HEK293 (cell line): ENCODE measurements at regions not wholly inside any gene's neighbourhood (a gene's known extent, or its start where the extent isn't known, plus 50 kb on each side); places are given as distances from the start of the nearest gene placed in this dataset.

Source experiments
- CTCF ChIA-PET: fragments of 350-600 bp; formaldehyde crosslinking; extraction: SDS; loops from one replicate; lab custom pipeline; 2021; ENCODE audit warnings: antibody characterized with exemption; lab: Yijun Ruan, JAX
- POLR2A ChIA-PET: fragments of 300-600 bp; formaldehyde crosslinking; extraction: SDS; loops from one replicate; lab custom pipeline; 2020; ENCODE audit warnings: antibody characterized with exemption, inconsistent platforms; lab: Yijun Ruan, JAX
- H3K27ac ChIP-seq: fragments of 200-500 bp; sonication (Bioruptor generic); 2 replicates; pipeline ENCODE4 v1.5.1; 2014; ENCODE audit warnings: low read depth, low read length, control low read depth, inconsistent platforms; ENCODE audit errors: extremely low read depth
- H3K36me3 ChIP-seq, 2 experiments: fragments of 200-500 bp in 1 of 2; sonication (Bioruptor generic) in 1 of 2; 1 replicate in 1 of 2; 2 replicates in 1 of 2; pipeline ENCODE4 v1.5.1; 2014 to 2017; ENCODE audit warnings: inconsistent platforms in 2 of 2, low read length in 2 of 2; ENCODE audit not compliant: control insufficient read depth in 2 of 2, insufficient read depth in 1 of 2
- H3K4me1 ChIP-seq: fragments of 200-500 bp; sonication (Bioruptor generic); 2 replicates; pipeline ENCODE4 v1.5.1; 2014; ENCODE audit warnings: mild to moderate bottlenecking, low read length, inconsistent platforms; ENCODE audit not compliant: control insufficient read depth, insufficient read depth
- H3K4me3 ChIP-seq: 2 replicates; pipeline ENCODE4 v1.5.1; 2011; ENCODE audit warnings: low read depth, mild to moderate bottlenecking, control low read depth, low read length, moderate library complexity
- H3K9me3 ChIP-seq: fragments of 200-500 bp; sonication (Bioruptor generic); 2 replicates; pipeline ENCODE4 v1.5.1; 2014; ENCODE audit warnings: low read depth, low read length, inconsistent platforms; ENCODE audit not compliant: control insufficient read depth, insufficient read depth
- BCL11B ChIP-seq: fragments of 450-650 bp; formaldehyde crosslinking; IDR thresholded peaks from 2 replicates; pipeline ENCODE4 v1.5.1; 2016; ENCODE audit warnings: low read depth, missing biosample characterization, missing genetic modification characterization
- HOXD13 ChIP-seq: sonication (generic); formaldehyde crosslinking; IDR thresholded peaks from 2 replicates; pipeline ENCODE4 v1.8.0; 2022; ENCODE audit warnings: missing genetic modification reagents, borderline replicate concordance
- RBAK ChIP-seq: fragments of 450-650 bp; formaldehyde crosslinking; IDR thresholded peaks from 2 replicates; pipeline ENCODE4 v1.5.1; 2016; ENCODE audit warnings: missing biosample characterization, missing genetic modification characterization
- SP2 ChIP-seq: fragments of 450-650 bp; formaldehyde crosslinking; IDR thresholded peaks from 2 replicates; pipeline ENCODE4 v1.5.1; 2016; ENCODE audit warnings: missing biosample characterization, missing genetic modification characterization
- TCF7L2 ChIP-seq: IDR thresholded peaks from 2 replicates; pipeline ENCODE4 v1.6.1; 2011; ENCODE audit warnings: low read depth, mild to moderate bottlenecking, inconsistent platforms, low read length, moderate library complexity, borderline replicate concordance
- ZFP3 ChIP-seq: fragments of 450-650 bp; formaldehyde crosslinking; IDR thresholded peaks from 2 replicates; pipeline ENCODE4 v1.5.1; 2016; ENCODE audit warnings: low read depth, missing biosample characterization, missing genetic modification characterization
- ZFP41 ChIP-seq: fragments of 450-650 bp; formaldehyde crosslinking; IDR thresholded peaks from 2 replicates; pipeline ENCODE4 v1.5.1; 2016; ENCODE audit warnings: missing biosample characterization, missing genetic modification characterization, borderline replicate concordance
- ZIC2 ChIP-seq: fragments of 450-650 bp; formaldehyde crosslinking; IDR thresholded peaks from 2 replicates; pipeline ENCODE4 v1.5.1; 2016; ENCODE audit warnings: missing biosample characterization, missing genetic modification characterization
- ZNF138 ChIP-seq: fragments of 450-650 bp; formaldehyde crosslinking; IDR thresholded peaks from 2 replicates; pipeline ENCODE4 v1.5.1; 2016; ENCODE audit warnings: missing biosample characterization, missing genetic modification characterization, borderline replicate concordance
- ZNF146 ChIP-seq: fragments of 450-650 bp; formaldehyde crosslinking; IDR thresholded peaks from 2 replicates; pipeline ENCODE4 v1.5.1; 2016; ENCODE audit warnings: missing biosample characterization, missing genetic modification characterization
- ZNF214 ChIP-seq: fragments of 450-650 bp; formaldehyde crosslinking; IDR thresholded peaks from 2 replicates; pipeline ENCODE4 v1.5.1; 2017; ENCODE audit warnings: missing biosample characterization, mild to moderate bottlenecking, missing genetic modification characterization, borderline replicate concordance
- ZNF366 ChIP-seq: fragments of 450-650 bp; formaldehyde crosslinking; conservative IDR thresholded peaks from 2 replicates; pipeline ENCODE4 v1.5.1; 2016; ENCODE audit warnings: missing biosample characterization, missing genetic modification characterization
- ZNF549 ChIP-seq: fragments of 450-650 bp; IDR thresholded peaks from 2 replicates; pipeline ENCODE4 v1.5.1; 2018; ENCODE audit warnings: missing biosample characterization, missing genetic modification characterization, mild to moderate bottlenecking, inconsistent platforms, moderate library complexity
- ZNF792 ChIP-seq: fragments of 450-650 bp; formaldehyde crosslinking; IDR thresholded peaks from 2 replicates; pipeline ENCODE4 v1.5.1; 2016; ENCODE audit warnings: missing biosample characterization, missing genetic modification characterization
- TF ChIP-seq, protein P1 (sequence below): fragments of 450-650 bp; formaldehyde crosslinking; IDR thresholded peaks from 2 replicates; pipeline ENCODE4 v1.5.1; 2016; ENCODE audit warnings: missing biosample characterization, missing genetic modification characterization, borderline replicate concordance
- TF ChIP-seq, protein P2 (sequence below): fragments of 450-650 bp; formaldehyde crosslinking; IDR thresholded peaks from 2 replicates; pipeline ENCODE4 v1.5.1; 2016; ENCODE audit warnings: missing biosample characterization, missing genetic modification characterization
- TF ChIP-seq, protein P3 (sequence below): fragments of 450-650 bp; formaldehyde crosslinking; IDR thresholded peaks from 2 replicates; pipeline ENCODE4 v1.5.1; 2016; ENCODE audit warnings: missing biosample characterization, missing genetic modification characterization, borderline replicate concordance
- TF ChIP-seq, protein P4 (sequence below): fragments of 450-650 bp; formaldehyde crosslinking; IDR thresholded peaks from 2 replicates; pipeline ENCODE4 v1.5.1; 2017; ENCODE audit warnings: missing biosample characterization, missing genetic modification characterization
- TF ChIP-seq, protein P5 (sequence below): fragments of 450-650 bp; formaldehyde crosslinking; IDR thresholded peaks from 2 replicates; pipeline ENCODE4 v1.5.1; 2017; ENCODE audit warnings: missing biosample characterization, mild to moderate bottlenecking, missing genetic modification characterization, moderate library complexity

DNA sequence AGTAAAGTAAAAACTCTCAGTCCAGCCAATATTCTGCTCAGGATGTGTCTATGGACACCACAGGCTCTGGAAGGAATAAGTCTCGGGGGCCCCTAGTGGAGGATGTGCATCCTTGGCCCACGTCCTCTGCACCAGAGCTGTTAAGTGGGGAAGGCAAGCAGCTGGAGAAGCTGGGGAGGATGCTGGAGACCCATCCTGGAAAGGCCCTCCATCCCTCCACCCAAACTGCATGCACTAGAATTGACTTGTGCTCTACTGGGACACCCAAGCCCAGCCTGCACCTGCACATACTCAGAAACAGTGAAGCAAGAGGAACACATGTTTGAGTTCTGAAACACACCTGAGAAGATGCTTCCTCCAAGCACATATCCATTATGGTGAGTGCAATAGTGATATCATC, 307.8 kb downstream of the TSHZ3 start:
- TF ChIP-seq, protein P1, sequence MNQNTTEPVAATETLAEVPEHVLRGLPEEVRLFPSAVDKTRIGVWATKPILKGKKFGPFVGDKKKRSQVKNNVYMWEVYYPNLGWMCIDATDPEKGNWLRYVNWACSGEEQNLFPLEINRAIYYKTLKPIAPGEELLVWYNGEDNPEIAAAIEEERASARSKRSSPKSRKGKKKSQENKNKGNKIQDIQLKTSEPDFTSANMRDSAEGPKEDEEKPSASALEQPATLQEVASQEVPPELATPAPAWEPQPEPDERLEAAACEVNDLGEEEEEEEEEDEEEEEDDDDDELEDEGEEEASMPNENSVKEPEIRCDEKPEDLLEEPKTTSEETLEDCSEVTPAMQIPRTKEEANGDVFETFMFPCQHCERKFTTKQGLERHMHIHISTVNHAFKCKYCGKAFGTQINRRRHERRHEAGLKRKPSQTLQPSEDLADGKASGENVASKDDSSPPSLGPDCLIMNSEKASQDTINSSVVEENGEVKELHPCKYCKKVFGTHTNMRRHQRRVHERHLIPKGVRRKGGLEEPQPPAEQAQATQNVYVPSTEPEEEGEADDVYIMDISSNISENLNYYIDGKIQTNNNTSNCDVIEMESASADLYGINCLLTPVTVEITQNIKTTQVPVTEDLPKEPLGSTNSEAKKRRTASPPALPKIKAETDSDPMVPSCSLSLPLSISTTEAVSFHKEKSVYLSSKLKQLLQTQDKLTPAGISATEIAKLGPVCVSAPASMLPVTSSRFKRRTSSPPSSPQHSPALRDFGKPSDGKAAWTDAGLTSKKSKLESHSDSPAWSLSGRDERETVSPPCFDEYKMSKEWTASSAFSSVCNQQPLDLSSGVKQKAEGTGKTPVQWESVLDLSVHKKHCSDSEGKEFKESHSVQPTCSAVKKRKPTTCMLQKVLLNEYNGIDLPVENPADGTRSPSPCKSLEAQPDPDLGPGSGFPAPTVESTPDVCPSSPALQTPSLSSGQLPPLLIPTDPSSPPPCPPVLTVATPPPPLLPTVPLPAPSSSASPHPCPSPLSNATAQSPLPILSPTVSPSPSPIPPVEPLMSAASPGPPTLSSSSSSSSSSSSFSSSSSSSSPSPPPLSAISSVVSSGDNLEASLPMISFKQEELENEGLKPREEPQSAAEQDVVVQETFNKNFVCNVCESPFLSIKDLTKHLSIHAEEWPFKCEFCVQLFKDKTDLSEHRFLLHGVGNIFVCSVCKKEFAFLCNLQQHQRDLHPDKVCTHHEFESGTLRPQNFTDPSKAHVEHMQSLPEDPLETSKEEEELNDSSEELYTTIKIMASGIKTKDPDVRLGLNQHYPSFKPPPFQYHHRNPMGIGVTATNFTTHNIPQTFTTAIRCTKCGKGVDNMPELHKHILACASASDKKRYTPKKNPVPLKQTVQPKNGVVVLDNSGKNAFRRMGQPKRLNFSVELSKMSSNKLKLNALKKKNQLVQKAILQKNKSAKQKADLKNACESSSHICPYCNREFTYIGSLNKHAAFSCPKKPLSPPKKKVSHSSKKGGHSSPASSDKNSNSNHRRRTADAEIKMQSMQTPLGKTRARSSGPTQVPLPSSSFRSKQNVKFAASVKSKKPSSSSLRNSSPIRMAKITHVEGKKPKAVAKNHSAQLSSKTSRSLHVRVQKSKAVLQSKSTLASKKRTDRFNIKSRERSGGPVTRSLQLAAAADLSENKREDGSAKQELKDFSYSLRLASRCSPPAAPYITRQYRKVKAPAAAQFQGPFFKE = no peak
- no peak for TF ChIP-seq RBAK (tag by site-specific recombination)
- TF ChIP-seq, protein P2, sequence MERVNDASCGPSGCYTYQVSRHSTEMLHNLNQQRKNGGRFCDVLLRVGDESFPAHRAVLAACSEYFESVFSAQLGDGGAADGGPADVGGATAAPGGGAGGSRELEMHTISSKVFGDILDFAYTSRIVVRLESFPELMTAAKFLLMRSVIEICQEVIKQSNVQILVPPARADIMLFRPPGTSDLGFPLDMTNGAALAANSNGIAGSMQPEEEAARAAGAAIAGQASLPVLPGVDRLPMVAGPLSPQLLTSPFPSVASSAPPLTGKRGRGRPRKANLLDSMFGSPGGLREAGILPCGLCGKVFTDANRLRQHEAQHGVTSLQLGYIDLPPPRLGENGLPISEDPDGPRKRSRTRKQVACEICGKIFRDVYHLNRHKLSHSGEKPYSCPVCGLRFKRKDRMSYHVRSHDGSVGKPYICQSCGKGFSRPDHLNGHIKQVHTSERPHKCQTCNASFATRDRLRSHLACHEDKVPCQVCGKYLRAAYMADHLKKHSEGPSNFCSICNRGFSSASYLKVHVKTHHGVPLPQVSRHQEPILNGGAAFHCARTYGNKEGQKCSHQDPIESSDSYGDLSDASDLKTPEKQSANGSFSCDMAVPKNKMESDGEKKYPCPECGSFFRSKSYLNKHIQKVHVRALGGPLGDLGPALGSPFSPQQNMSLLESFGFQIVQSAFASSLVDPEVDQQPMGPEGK (tag by site-specific recombination) = no peak
- TF ChIP-seq SP2 (tag by site-specific recombination) = no peak
- TF ChIP-seq ZNF146 (tag by site-specific recombination) = no peak
- no peak for TF ChIP-seq ZNF792 (tag by site-specific recombination)
- no peak for TF ChIP-seq ZNF549
- TF ChIP-seq, protein P3, sequence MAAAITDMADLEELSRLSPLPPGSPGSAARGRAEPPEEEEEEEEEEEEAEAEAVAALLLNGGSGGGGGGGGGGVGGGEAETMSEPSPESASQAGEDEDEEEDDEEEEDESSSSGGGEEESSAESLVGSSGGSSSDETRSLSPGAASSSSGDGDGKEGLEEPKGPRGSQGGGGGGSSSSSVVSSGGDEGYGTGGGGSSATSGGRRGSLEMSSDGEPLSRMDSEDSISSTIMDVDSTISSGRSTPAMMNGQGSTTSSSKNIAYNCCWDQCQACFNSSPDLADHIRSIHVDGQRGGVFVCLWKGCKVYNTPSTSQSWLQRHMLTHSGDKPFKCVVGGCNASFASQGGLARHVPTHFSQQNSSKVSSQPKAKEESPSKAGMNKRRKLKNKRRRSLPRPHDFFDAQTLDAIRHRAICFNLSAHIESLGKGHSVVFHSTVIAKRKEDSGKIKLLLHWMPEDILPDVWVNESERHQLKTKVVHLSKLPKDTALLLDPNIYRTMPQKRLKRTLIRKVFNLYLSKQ (tag by site-specific recombination) = no peak
- TF ChIP-seq BCL11B = no peak
- no peak for TF ChIP-seq ZNF366 (tag by site-specific recombination)
- TF ChIP-seq ZNF214 (tag by site-specific recombination) = no peak
- no peak for TF ChIP-seq HOXD13 (CRISPR knock-in tag)
- no peak for TF ChIP-seq ZIC2
- TF ChIP-seq ZFP3 = no peak
- no peak for TF ChIP-seq ZFP41 (tag by site-specific recombination)
- TF ChIP-seq, protein P4, sequence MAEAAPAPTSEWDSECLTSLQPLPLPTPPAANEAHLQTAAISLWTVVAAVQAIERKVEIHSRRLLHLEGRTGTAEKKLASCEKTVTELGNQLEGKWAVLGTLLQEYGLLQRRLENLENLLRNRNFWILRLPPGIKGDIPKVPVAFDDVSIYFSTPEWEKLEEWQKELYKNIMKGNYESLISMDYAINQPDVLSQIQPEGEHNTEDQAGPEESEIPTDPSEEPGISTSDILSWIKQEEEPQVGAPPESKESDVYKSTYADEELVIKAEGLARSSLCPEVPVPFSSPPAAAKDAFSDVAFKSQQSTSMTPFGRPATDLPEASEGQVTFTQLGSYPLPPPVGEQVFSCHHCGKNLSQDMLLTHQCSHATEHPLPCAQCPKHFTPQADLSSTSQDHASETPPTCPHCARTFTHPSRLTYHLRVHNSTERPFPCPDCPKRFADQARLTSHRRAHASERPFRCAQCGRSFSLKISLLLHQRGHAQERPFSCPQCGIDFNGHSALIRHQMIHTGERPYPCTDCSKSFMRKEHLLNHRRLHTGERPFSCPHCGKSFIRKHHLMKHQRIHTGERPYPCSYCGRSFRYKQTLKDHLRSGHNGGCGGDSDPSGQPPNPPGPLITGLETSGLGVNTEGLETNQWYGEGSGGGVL (tag by site-specific recombination) = no peak
- TF ChIP-seq TCF7L2 = no peak
- TF ChIP-seq ZNF138 (tag by site-specific recombination) = no peak
- TF ChIP-seq, protein P5, sequence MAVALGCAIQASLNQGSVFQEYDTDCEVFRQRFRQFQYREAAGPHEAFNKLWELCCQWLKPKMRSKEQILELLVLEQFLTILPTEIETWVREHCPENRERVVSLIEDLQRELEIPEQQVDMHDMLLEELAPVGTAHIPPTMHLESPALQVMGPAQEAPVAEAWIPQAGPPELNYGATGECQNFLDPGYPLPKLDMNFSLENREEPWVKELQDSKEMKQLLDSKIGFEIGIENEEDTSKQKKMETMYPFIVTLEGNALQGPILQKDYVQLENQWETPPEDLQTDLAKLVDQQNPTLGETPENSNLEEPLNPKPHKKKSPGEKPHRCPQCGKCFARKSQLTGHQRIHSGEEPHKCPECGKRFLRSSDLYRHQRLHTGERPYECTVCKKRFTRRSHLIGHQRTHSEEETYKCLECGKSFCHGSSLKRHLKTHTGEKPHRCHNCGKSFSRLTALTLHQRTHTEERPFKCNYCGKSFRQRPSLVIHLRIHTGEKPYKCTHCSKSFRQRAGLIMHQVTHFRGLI = no peak
- TF ChIP-seq, all 188 proteins: peak for 0
- H3K4me3 ChIP-seq = no peak overlapping the region
- peaks cover 4% of the 10 kb centered on the region for H3K9me3 ChIP-seq
- H3K4me1 ChIP-seq = 0 out of 2 replicates have a peak, but pooled peaks cover 3% of the 10 kb centered on the region
- no peaks in the 10 kb centered on the region; a peak in 2 of 3 replicates for H3K36me3 ChIP-seq
- H3K27ac ChIP-seq = no peak overlapping the region
- POLR2A ChIA-PET = no interaction called here
- CTCF ChIA-PET = interaction anchor here (0.6 to 1.3 kb wide), 2 partner anchors 13 to 556 kb away, joined by 3 to 4 read pairs; no protein-coding TSS in a partner anchor
